GM21423 (cell line): ENCODE measurements at regions not wholly inside any gene's neighbourhood (a gene's known extent, or its start where the extent isn't known, plus 50 kb on each side); places are given as distances from the start of the nearest gene placed in this dataset.

ENCODE experiments used
- ATAC-seq: cut with Tn5 transposase; IDR thresholded peaks from one replicate; pipeline ENCODE4 v1.9.1; 2021; ENCODE audit warnings: mild to moderate bottlenecking, moderate library complexity; ENCODE audit not compliant: unreplicated experiment

GRCh38 chr15:62756995-62757360, 285.6 kb upstream of the TPM1 start:
- ATAC-seq: no peak

- ATAC-seq: no peak
Measured at GRCh38 chr15:62757535-62757934, 285.0 kb upstream of the TPM1 start.

DNA sequence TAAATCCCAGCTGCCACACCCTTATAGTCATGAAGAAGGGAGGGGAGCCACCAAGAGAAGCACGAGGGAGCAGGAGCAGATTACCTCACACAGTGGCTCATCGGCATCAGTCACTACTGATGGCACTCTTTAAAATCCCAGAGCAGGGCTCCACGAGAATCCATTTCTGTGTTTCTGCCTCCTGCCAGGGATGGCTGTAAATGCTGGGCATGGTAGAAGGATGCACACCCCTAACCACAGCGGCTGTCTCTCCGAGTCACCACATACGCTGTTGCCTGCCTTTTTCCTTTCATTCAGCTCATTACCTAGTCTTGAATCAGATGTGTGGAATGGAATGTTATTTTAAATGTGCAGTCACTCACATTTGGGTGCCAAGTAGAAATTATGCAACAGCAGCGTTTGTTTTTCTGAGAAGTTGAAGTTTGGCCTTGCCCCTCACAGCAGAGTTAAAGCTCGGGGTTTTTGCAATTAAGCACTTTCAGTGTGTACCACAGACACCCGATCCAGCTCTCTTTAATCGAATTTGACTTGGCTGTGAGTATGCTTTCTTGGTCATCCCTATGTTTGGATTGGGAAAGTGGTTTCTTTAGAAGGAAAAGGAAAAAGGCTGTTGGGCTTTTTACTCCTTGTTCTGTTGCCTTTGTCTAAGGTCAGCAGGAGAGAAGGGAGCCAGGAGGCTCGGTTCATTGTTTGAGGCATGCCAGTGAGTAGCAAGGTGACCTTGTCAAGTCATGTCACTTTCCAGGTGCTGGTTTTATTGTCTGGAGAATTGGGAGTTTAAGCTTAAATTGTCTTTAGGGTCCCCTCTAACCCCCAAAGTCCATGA, 284.2 kb upstream of the TPM1 start:
- no peak for ATAC-seq

- ATAC-seq: no peak
Measured at GRCh38 chr15:62758952-62759349, 283.6 kb upstream of the TPM1 start.

- no peak for ATAC-seq
Measured at GRCh38 chr15:62760538-62760937, 282.0 kb upstream of the TPM1 start.

GRCh38 chr15:62765916-62766315, 276.6 kb upstream of the TPM1 start:
- ATAC-seq: no peak

- ATAC-seq: no peak
Measured at GRCh38 chr15:62766599-62766998, 275.9 kb upstream of the TPM1 start.

DNA sequence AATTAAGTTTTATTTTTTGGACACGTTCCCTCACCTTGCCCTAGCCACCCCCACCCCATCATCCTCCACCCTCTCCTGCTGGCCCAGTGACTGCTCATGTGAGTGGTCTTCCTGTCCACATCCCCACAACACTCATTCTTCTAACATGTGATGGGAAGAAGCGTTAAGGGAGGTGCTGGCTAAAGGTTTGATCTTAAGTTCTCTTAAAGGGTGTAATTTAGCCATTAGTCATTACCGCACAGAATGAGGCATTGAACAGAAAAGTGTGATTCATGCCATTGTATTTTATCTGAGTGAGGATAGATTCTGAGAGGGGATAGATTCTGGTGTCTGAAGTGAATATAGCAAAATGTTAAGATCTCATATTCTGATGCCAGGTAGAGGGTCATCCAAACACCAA, 272.9 kb upstream of the TPM1 start:
- no peak for ATAC-seq

DNA sequence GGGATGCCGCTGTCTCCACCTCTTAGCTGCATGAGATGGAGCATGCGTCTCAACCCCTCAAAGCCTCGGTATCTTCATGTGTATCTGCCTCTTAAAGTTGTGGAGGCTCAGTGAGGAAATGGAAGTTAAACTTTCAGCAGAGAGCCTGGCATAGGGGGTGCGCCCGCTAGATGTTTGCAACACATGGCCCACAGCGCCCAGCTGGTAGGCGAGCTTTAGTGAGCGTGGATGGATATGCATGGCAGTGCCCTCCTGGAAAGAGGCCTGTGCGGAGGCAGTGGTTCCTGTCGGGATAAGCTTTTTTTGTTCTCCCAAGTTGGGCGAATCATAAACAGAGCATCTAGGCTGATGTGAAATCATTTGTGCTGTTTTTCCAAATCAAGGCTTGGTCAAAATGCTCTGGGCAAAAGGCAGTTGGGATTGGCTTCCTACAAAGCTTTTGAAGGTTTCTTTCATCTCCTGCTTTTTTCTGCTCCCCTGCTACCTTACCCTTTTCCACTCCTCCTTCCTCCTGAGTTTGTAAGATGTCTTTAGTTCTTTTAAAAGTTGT, 272.4 kb upstream of the TPM1 start:
- ATAC-seq: no peak

DNA sequence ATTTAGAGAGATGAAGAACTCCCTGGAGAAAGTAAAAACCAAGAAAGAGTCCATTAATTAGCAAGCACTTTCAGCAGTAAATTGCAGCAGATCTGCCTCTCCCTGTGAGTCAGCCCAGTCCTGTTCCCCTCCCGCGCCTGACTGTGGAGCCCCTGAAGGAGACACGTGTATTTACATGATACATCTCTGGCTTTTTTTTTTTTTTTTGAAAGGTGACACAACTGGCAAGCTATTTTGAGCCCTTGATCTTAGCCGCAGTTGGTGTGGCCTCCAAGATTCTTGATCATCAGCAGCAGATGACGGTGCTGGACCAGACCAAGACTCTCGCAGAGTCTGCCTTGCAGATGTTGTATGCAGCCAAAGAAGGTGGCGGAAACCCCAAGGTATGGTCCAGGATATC, 271.8 kb upstream of the TPM1 start:
- no peak for ATAC-seq

DNA sequence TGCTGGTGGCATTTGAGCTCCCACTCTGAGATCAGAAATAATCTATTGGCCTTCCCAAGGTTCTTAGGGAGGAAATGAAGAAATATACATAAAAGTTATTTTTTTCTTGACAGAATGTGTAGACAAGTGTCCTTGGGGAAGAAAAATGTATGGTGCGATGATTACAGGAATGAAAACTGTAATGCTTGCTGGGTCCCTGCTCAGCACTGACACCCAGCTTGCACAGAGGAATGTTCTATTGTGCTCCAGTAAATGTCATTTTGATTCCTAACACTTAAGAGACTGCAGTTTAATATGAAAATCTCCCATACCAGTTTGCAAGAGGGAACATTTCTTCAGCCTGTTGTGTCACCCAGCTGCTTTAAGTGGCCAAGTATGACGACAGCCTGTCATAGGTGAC, 271.3 kb upstream of the TPM1 start:
- ATAC-seq: no peak

GRCh38 chr15:62773369-62774165, 269.0 kb upstream of the TPM1 start:
- ATAC-seq: no peak

- no peak for ATAC-seq
Measured at GRCh38 chr15:62775932-62776331, 266.6 kb upstream of the TPM1 start.

DNA sequence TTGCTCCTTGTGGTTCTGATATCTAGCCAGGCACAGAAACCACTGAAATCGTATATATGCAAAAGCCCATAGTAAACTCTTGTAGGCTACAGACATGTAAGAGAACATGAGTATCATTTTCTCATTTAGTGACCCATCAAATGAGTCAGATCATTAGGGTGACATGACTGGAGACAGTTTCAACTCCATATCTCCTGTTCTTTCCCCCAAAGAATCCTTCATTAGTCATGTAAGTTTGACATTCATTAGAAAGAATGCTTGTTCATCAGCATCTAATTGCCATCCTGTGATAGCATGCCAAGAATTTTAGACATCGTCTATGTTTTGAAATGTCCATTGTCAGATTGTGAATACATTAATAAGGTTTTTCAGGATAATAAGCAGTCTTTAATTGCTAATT, 264.9 kb upstream of the TPM1 start:
- ATAC-seq: no peak

DNA sequence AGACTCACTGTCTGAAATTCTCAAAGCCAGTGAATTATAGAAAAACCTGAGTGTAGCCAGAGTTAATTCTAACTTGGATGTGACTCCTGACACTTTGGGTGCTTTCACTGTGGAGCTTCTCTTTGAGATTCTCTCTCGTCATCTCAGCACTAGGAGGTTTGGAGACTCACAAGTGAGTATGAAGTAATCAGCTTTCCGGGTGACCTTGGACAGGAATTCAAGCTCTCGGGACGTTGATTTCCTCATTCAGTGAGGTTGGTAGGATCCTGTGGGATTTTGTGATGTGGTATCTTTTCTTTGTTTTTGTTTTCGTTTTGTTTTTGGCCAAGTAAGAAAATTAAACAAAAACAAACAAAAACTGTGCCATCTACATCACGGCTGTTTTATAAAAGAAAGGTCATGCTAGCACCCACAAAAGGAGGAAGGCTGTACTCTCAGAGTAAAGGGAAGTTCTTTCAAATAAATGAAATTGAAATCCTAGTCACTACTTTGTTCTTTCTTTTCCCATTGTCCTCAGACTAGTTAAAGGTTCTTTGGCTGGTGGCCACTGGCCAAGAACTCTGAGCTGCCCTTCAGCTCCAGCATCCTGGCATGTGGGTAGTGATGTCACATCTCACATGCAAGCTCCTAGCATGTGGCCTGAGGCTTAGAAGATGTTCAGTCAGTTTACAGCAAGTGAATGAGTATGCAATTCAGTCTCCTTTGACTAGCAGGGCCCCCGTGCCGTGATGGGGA, 263.3 kb upstream of the TPM1 start:
- ATAC-seq: no peak

DNA sequence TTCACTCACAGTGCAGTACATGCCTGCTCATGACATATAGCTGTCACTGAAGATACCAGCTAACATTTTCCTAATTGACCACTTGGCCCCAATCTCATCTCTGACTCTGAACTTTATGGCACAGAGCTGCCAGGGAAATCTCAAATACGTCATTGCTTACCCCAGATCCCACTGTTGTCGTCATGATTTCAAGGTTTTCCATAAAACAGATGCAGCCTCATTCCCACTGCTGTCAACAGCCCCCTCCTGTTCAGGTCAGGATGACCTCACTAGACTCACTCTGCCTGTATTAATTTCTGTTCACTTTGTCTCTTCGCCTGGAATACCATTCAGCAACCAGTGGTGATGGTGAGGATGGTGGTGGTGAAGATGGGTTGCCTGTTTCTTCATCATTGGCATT, 262.6 kb upstream of the TPM1 start:
- no peak for ATAC-seq

GRCh38 chr15:62781081-62781497, 261.5 kb upstream of the TPM1 start:
- ATAC-seq: no peak

DNA sequence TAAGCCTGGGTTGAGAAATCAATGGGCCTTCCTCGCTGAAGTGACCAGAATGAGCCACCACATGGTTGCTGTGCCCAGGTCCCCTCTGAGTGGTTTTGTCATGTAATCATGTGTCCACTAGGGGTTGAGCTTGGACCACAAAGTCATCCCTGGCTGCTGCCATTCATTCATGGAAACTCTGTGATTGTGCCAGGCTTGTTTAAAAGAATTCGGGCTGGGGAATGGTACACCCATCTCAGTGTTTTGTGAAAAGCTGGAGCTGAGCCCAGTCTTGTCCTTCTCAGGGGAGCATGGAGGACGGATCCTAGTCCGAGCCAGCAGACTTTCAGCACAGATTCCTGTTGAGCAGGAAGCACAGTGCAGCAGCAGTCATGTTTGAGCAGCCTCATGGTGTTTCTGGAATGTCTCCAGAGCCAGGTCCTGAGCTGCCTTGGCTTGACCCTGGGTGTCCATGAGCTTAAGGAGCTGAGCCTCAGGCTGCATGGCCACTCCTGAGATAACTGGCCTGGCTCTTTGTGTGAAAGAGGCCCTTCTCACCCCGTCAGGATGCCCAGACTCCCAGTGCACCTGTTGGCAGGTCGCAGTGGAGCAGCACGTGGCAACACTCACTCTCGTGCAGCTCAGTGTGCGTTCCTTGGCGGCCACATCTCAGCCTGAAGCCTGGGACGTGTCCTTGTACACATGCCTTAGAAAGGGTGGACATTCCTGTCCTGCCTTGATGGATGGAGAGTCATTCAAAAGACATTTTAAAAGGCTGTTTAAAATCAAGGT, 260.3 kb upstream of the TPM1 start:
- no peak for ATAC-seq

GRCh38 chr15:62782896-62783295, 259.7 kb upstream of the TPM1 start:
- no peak for ATAC-seq

GRCh38 chr15:62783303-62783957, 259.1 kb upstream of the TPM1 start:
- ATAC-seq: no peak
